ENCODE measurements at regions not wholly inside any gene's neighbourhood (a gene's known extent, or its start where the extent isn't known, plus 50 kb on each side); places are given as distances from the start of the nearest gene placed in this dataset.
A peak's percentile ranks its signal among the peaks of the same experiment; 100 is the strongest.

DNA sequence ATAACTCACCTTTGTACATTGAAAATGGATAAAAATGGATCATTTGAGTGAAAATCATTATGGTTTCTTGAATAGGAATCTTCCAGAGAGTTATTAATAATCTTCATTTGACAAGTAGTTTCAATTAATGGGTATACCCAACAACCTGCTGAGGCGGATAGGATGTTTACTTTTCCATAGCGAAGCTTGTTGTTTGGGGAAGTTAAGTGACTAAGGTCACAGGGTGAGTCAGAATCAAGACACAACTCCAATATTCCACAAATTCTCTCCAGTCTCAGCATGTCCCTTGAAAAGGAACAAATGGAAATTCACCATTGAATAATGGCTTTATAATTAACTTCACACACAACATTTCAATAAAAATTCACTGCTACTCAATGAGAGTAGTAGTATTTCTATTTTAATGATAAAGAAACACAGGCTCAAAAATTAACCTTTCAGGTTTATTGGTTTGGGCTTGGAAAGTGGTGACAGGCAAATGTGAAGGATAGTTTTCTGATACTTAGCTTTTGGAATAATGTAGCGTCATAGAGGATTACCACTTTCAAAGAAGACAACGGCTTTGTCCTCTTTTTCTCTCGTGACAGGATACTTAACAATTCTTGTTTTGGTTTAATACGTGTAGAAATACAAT lies 211.3 kb downstream of the GPD2 start:
- no peak for DNase-seq

DNA sequence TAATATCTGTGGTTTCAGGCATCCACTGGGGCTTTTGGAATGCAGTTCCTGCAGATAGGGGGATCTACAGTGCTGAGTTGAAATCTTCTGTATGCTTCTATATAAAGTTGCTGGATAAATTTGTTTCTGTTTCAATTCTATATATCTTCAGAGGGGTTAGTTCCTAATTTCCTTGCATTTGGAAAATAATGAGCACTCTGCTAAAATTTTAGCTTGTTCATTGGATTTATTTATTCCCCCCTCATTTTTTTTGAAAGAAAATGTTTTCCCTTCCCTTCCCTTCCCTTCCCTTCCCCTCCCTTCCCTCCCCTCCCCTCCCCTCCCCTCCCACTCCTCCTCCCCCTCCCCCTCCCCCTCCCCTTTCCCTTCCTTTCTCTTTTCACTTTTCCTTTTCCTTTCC lies 212.3 kb downstream of the GPD2 start:
- no peak for DNase-seq

DNA sequence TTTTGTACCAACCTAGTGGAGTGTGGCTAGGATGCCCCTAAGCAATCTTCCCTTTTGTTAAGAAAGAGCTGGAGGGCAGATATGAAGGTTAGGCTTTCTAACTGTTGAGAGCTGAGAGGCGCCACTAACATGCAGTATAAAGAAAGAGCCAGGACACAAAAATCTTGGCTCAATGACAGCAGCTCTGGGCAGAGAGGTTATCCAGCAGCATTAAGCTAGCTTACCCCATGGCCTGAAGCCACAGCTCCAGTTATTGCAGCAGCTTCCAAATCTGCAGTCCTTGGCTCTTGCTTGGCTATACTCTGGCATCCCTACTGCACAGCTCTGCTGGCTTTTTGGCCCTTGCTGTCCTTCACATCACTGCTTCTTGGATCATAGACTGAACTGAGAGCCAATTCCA lies 213.4 kb downstream of the GPD2 start:
- no peak for DNase-seq

DNA sequence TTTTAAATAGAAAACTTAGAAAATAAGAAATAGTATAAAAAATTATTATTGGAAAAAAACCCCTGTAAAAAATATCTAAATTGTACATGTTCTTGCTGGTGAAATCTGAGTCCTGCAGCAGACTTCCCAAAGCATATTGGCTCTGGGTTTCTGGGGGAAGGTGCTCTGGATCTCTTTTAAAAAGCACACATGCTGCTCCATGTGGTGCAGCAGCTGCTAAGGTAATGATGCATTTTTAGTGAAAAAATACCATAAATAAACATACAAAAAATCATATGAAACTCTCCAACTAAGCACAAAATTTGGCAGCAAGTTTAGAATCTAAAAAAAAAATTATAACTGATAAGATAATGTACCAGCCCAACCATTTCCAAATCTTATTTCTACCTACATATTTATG lies 216.5 kb downstream of the GPD2 start:
- DNase-seq = no peak

DNA sequence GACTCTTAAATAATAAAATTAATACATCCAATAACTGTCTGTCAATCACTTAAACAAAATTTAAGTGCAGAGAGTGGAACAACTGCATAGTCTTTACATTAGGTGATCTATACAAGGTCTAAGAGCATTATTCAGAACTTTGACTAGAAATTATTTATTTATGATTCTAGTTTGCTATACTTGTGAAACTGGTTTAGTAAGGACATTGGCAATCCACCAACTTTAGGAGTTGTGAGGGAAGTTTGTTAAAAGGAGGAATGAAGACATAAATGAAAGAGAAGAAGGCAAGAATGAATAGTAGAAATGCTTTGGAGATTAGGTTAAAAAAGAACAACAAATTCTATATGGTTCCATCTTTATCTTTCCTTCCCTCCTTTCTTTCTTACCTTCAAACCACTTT lies 217.5 kb downstream of the GPD2 start:
- DNase-seq = no peak

DNA sequence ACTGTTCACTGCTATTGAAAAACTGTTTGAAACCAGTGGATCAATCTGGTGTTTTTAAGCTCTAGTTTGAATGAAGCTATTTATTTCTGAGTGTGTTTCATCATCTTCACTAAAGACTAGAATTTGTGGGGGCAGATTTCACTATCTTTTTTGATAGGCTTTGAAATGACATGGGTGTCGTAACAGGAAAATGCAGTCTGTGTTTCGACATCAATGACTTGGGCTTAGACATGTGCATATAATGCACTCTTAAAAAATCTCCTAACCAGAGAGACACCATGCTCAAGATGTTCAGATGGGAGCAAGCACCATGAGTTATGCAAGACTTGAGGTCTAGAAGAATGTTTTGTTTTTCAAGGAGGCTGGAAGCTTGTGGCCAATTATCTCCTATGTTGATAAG lies 221.6 kb downstream of the GPD2 start:
- DNase-seq = peak; percentile 51 to 60

DNA sequence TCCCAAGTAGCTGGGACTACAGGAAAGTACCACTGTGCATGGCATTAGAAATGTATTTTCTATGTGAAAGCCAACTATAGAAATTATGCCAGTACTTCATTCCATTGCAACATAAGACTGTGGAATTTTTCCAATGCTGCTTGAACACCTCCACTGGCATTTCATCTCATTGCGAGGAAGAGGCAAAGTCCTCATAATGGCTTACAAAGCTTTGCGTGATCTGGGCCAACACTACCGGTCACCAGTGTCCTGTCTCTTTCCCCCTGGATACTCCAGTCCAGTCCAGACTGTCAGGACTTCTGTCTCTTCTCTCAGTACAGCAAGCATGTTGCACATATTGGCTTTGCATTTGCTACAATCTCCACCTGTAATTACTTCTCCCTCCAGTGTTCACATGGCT lies 223.5 kb downstream of the GPD2 start:
- DNase-seq = no peak

DNA sequence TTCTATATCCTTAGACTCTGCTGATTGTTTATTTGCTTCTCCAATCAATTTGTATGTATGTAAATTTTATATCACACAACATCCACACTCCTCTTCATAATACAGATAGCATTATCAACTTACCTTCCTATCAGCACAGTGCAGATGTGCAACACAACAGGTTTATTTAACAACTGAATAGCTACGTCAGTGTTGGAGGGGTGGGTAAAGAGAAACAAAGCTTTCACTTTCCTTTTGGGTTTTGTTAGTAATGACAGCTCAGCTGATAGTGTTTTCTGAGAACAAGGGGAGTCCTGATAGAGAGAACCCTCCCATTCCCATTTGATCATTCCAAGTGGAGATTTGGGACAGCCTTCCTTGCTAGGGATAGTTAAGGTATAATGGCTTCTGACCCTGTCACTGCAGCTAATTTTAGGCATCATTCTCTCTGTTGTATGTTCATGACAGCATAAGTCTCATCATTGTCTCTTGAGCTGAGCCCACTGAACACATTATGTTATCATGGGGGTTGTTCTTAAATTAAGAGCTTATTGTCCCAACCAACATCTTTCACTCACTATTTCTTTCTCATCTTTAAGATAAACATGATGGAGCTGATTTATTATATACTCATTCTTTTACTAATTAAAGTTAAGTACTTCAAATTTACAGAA lies 227.7 kb downstream of the GPD2 start:
- no peak for DNase-seq

DNA sequence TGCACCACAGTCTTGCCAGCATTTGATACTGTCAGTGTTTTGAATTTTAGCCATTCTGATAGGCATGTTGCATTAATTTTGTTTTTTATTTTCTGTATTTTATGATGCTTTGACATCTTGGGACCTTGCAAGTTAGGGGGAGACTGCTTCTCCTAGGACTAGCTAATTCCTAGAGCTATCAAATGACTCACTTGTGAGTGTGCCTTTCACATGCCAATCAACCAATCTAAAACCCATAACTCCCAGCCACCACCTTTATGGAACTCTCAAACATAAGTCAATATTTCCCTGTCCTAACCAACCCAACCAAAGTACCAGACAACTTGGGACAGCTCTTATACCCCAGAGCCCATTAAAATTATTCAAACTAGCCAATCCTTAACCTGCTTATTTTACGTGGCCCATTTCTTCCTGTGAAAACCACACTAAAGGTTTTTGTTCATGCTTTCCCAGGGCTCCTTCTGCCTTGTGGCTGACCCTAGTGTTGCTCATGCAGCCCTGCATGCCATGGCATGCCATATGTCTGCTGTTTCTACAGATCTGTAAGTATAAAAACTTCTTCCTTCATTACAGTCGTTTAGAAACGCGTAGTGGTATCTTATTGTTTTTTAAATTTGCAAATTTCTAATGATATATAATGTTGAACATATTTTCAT lies 230.1 kb downstream of the GPD2 start:
- DNase-seq = no peak

DNA sequence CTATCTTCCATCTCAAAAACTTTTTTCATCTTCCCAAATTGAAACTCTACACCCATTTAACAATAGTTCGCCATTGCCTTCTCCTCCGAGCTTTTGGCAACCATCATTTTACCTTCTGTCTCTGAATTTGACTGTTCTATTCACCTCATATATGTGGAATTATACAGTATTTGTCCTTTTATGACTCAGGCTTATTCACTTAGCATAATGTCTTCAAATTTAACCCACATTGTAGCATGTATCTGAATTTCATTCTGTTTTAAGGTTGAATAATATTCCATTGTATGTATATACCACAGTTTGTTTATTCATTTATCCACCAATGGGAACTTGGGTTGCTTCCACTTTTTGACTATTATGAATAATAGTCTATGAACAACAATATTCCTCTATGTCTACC lies 233.9 kb downstream of the GPD2 start:
- DNase-seq = no peak

DNA sequence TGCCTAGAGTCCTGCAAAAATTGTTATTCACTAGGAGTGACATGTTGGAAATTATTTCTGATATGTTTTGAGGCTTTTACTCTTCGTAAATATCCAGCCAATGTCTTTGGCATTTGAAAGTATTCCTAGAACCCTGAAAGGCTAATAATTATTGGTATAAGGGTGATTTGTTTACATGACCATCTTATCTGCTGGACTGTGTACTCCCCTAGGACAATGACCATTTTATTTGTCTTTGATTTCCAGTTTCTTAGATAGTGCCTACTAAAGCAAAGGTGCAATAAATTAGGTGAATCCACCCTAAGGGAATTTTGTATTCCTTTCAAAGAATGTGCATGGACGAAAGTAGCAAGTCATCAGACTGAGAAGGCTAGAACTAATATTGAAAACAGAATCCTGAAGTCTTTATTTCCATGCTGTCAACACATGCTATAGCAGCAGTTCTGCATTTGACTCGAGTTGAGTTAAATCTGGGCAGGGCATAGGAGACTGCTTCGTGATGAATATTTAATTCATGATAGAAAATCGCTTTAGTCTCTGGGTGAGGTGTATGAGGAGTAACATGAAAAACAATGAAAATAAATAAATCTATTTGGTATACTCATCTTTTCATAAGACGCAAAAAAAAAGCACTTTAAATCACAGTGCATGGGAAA lies 235.7 kb downstream of the GPD2 start:
- DNase-seq = no peak

DNA sequence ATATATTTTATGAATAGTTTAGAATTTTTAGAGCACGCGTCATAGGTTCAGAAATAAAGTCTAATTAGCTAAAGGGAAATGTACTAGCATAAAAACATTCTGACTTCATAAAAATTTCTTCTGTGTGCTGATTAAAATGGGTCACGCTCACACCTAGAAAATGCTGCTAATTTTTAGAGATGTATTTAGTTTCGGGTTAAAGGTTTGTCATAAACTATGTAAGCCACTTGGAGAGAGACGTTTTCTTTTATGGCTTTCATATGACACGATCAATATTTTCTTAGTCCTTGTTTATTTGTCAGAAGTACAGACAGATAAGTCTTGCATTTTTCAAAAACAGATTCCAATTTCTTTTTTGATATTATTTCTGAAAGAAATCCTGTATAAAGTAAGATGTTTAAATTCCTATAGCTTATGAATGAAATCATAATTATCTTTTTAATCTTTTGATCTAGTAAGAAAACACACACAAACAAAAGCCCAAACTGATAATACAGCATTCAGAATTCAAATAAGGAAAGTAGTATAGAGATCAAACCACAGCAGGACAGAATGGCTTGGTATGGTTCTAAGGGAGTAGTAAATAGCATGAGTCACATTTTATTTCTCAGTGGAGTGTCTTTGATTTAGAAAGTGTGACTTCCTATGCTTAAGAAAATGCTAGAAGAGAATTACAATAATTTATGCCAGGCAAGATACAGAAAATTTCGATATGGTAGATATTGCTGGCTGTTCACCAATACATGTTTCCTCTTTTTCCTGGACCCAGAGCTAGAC lies 236.6 kb downstream of the GPD2 start:
- no peak for DNase-seq

DNA sequence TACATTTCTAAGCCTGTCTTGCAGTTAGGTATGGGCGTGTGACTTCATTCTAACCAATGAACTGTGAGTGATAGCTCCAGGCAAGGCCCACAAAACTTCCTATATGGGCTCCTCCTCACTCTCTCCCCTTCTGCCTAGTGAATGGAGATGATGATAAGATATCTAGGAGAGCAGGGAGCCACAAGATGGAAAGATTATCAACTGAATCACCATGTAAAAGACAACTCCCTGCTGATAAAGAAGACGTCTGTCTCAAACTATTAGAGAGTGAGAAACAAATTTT lies 237.1 kb downstream of the GPD2 start:
- DNase-seq = no peak

DNA sequence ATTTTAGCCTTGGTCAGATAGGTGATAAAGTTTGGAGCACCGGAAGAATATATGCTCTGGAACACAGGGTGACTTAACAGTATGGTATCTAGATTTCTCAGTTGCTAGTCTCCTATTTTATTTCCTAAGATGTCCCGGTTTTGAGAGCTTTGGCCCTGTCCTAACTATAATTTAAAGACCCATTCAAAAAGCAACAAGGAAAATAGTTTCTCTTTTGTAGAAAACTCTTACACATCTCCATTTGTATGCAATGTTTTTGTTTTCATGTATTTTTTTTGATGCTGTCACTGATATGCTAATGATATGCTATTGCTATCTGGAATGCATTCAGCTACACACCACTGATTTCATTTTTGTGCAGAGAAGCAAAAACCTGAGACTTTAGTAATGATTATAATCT lies 237.8 kb downstream of the GPD2 start:
- no peak for DNase-seq

DNA sequence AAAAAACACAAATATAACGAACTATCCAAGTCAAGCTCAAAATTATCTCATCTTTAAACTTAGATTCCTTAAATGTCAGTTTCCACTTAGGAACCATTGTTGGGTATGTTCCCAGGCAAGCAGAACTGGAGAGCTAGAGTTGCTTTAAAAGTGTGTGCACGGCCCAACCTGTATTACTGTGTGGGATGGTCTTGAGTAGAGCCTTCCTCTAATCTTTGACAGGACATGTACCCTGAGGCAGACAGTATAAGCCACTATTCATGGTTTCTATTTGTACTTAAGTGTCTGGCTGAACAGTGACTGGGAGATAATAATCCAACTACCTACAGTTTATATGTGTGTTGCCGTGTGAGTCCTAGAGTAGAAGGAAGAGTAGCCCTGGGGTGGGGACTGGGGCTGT lies 239.7 kb downstream of the GPD2 start:
- DNase-seq = no peak

DNA sequence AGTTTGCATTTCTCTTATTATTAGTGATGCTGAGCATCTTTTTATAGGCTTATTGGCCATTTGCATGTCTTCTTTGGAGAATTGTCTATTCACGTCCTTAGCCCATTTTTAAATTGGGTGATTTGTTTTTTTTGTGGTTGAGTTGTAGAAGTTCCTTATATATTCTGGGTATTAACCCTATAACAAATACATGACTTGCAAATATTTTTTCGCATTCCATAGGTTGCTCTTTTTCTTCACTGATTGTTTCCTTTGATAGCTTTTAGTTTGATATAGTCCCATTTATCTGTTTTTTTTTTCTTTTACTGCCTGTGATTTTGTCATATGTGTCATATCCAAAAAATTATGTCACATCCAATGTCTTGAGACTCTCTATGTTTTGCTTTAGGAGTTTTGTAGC lies 243.6 kb downstream of the GPD2 start:
- no peak for DNase-seq

DNA sequence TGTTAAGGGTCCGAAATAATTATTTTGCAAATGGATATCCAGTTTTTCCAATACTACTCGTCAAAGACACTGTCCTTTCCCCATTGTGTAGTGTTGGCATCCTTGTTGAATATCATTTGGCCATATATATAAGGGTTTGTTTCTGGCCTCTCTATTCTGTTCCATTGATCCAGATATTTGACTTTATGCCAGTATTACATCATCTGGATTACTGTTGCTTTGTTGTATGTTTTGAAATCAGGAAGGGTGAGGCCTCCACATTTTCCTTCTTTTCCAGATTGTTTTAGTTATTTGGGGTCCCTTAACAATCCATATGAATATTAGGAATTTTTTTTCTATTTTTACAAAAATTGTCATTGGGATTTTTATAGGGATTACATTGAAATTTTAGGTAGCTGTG lies 244.1 kb downstream of the GPD2 start:
- no peak for DNase-seq

DNA sequence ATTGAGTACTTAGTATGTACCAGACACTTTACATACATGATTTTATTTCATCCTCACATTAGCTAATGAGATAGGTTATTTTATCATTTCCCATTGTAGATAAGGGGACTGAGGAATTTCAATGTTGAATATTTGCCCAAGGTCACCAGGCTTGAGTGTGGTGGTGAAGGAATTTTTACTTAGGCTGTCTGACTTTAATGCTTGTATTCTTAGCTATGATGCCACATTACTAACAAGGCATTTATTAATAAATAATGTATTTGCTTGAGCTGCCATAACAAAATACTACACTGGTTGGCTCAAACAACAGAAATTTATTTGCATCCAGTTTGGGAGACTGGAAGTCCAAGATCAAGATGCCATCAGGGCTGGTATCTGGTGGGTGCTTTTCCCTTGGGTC lies 250.9 kb downstream of the GPD2 start:
- no peak for DNase-seq

DNA sequence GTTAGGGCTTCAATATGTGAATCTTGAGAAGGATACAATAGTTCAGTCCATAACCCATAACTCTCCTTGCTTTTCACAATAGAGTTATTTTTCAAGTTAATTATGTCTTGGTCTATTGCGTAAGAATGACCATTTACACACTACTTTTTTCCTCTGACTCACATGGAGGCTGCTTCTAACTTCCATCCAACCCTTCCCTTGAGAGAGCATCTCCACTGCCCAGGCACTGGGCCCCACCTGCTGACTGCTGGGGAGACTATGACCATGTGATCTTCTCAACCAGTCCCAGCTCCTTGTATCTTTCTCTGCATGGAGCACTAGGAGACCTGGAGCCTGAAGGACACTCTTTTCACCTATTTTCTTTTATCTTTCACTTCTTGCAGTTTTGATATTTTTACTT lies 251.5 kb downstream of the GPD2 start:
- peak; percentile 10 to 31 for DNase-seq

DNA sequence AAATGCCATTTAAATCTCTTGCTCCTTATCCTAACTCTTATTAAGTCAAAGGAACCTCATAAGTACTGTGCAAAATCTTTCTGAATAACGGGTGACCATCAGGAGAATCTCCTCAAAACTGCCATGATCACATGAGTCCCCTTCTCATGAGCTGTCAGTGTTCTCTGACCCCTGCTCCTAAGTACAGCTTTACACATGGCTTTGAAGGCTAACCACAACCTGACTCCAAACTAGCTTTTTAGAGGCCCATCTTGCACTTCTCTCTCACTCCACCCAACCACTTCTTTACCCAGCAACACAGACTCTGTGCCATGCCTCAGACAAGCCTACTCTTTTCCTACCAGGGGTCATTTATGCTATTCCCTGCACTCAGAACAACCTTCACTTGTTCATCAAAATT lies 253.8 kb downstream of the GPD2 start:
- DNase-seq = no peak

DNA sequence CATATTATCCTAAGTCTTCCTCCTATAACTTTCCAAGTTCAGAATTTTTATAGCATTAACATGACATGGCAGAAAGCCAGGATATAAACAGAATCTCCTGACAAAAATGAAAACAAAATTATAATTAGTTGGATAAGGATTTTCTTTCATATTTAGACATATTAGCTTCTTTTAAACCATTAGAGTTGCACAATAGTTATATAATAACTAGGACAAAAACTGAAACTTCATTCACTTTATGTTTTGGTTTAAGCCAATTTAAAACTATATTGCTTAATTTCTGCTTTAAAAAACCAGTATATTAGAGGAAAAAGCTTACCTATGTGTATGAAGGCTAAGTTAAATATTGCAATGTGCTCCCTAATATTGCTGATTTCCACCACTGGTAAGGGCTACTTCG lies 254.8 kb downstream of the GPD2 start:
- DNase-seq = no peak

DNA sequence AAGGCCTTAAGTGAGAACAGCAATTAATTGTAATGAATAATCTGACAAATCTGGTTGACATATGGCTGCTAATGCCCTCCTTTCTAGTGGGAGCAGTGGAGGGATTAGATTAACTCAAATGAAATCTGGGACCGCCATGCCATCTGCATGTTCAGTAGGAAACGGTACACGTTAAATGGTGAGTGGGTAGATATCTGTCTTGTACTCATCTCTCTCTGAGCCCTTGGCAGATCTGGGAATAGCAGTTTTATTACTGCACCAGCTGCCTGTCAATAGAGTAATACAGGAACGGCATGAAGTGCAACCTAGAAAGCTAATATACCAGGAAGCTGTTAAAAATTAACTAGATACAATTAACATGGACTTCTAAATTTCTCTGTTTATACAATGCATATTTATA lies 258.8 kb downstream of the GPD2 start:
- DNase-seq = no peak

DNA sequence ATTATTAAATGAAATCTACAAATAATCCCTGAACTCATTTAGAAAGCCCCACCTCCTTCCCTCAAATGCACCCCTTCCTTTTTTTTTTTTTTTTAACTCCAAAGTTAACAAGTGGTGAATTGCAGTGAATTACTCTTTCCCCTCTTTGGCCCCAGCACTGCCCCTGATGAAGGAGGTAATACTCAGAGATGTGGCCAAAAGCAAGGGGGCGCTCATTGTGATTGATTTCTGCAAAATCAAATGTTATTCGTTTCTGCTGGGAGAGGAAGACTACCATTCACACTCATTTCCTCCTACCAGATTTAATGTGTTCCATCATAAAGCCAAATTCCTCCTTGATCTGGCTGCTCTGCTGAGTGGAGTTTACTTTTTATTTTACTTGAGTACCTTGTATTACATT lies 259.4 kb downstream of the GPD2 start:
- DNase-seq = no peak

DNA sequence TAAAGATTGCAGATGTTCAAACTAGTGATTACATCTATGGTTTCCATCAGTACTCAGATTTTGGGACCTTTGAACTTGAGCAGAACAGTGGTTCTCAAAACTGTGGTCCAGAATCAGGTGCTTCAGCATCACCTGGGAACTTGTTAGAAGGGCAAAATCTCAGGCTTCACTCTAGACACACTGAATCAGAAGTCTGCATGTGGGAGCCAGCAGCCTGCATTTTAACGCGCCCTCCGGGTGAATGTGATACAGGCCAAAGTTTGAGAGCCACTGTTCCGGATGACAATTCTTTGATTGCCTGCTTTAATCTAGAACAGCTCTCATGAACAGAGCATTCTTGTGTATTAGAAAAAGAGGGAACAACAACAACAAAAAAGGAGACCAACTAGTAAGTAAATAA lies 261.7 kb downstream of the GPD2 start:
- DNase-seq = no peak
